22Rv1 (cell line): ENCODE measurements at regions not wholly inside any gene's neighbourhood (a gene's known extent, or its start where the extent isn't known, plus 50 kb on each side); places are given as distances from the start of the nearest gene placed in this dataset.

Experiments
- H3K27ac ChIP-seq: fragments of 450-650 bp; 2 replicates; pipeline ENCODE4 v1.5.1; 2017
- ZFX ChIP-seq: fragments of 450-650 bp; IDR thresholded peaks from 2 replicates; pipeline ENCODE4 v1.6.1; 2017; ENCODE audit warnings: antibody characterized with exemption, borderline replicate concordance
- TF ChIP-seq, protein P1 (sequence below): fragments of 450-650 bp; IDR thresholded peaks from 2 replicates; pipeline ENCODE4 v1.5.1; 2017; ENCODE audit warnings: mild to moderate bottlenecking

DNA sequence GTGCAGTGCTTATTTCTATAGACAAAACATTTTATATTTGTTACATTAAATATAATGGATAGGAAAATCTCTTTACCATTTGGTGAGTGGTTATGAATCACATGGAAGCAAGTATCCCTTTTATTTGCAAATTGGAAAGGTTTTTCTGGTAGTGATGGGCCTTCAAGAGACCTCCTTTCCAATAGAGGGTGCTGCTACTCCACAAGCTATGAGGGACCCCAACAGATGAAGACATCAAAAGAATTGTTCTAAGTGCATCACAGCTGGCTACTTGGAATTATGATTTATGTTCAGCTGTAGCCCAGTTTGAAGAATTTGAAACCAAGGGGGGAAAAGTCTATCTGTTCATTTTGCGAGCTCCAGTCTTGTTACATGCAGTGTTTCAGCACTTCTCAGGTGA lies 493.7 kb upstream of the SGCD start:
- no peak overlapping the region for H3K27ac ChIP-seq
- TF ChIP-seq ZFX: no peak
- TF ChIP-seq, protein P1, sequence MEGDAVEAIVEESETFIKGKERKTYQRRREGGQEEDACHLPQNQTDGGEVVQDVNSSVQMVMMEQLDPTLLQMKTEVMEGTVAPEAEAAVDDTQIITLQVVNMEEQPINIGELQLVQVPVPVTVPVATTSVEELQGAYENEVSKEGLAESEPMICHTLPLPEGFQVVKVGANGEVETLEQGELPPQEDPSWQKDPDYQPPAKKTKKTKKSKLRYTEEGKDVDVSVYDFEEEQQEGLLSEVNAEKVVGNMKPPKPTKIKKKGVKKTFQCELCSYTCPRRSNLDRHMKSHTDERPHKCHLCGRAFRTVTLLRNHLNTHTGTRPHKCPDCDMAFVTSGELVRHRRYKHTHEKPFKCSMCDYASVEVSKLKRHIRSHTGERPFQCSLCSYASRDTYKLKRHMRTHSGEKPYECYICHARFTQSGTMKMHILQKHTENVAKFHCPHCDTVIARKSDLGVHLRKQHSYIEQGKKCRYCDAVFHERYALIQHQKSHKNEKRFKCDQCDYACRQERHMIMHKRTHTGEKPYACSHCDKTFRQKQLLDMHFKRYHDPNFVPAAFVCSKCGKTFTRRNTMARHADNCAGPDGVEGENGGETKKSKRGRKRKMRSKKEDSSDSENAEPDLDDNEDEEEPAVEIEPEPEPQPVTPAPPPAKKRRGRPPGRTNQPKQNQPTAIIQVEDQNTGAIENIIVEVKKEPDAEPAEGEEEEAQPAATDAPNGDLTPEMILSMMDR: no peak

GRCh38 chr5:155834271-155834975 lies 492.5 kb upstream of the SGCD start:
- H3K27ac ChIP-seq: no peak overlapping the region
- TF ChIP-seq ZFX: no peak
- TF ChIP-seq, protein P1: no peak

DNA sequence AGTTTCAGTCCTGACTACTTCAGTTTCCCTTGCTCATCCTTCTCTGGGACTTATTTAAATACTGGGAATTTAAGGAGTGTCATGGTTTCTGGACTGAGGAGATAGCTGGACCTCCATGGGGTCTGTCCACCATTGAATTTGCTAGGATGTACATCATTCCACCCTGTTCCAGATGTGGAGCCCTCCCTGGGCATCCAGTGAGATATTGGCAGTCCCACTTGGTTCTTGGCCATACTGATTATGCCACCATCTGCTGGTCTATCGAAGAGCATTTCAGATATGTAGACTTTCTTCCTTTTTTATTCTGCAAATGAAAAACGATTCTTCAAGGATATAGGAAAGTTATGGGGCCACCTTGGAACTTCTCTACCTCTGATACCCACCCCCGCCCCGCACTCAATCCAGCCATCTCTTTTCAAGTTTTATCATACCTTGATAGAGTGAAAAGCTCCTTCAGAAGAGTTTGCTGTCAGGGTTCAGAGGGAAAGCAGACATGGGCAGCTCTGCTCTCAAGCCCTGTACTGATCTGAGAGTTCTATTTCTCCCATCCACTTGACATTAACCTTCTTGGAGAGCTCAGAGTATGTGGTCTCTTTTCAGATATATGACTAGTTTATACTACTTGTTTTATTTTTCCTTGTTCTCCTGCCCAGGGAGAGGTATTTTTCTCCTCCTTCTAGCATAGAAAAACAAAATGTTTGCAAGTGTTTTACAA lies 490.7 kb upstream of the SGCD start:
- no peak overlapping the region for H3K27ac ChIP-seq
- TF ChIP-seq, protein P1: no peak
- no peak for TF ChIP-seq ZFX

DNA sequence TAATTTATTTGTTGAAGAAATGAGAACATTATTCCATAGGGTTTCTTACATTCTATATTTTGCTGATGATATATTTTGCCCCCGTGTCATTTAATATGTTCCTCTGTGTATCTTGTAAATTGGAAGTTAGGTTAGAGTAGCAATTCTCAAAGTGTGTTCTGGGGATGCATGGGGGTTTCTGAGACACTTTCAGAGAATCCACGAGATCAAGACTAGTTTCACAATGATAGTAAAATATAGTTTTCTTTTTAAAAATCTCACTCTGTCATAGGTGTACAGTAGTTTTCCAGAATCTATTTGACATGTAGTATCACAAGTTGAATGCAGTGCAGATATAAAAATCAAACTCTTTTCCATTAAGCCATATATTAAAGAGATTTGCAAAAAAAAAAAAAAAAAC lies 488.6 kb upstream of the SGCD start:
- no peak overlapping the region for H3K27ac ChIP-seq
- TF ChIP-seq ZFX: no peak
- TF ChIP-seq, protein P1: no peak

GRCh38 chr5:155839251-155840037 lies 487.5 kb upstream of the SGCD start:
- TF ChIP-seq, protein P1: no peak
- H3K27ac ChIP-seq: no peak overlapping the region

- no peak overlapping the region for H3K27ac ChIP-seq
- no peak for TF ChIP-seq ZFX
- TF ChIP-seq, protein P1: no peak
These were observed 482.4 kb upstream of the SGCD start for GRCh38 chr5:155844542-155844941.
